ENCODE measurements at regions not wholly inside any gene's neighbourhood (a gene's known extent, or its start where the extent isn't known, plus 50 kb on each side); places are given as distances from the start of the nearest gene placed in this dataset.

DNA sequence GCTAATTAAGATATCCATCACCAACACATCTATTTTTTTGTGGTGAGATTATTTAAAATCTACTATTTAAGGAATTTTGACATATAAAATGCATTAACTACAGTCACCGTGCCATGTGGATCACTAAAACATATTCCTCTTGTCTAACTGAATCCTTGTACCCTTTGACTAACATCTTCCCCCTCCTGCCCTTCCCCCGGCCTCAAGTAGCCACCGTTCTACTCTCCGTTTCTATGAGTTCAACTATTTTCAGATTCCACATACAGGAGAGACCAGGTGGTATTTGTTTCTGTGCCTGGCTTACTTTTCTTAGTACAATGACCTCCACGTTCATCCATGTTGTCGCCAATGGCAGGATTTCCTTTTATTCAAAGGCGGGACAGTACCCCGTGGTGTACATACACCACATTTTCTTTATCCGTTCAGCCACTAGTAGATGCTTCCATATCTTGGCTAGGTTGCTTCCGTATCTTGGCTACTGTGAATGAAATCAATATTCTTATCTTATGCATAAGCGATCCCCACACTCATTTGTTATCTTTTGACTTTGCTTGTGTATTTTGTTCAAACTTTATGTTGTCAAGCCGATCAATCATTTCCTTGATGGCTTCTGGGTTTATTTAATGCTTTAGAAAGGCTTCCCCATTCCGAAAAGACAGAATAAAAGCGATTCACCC is 134.7 kb downstream of the KCNJ12 start:
- H3K4me3 ChIP-seq (replicated peaks in 1 of 3; ENCODE audit: insufficient read depth in 1 of 3, low read depth in 2 of 3, low read length in 3 of 3), result peak overlapping the region in 2 of 3 experiments; percentile 32 to 55; a peak in 2 of 6 replicates
- H2AFZ ChIP-seq (ENCODE audit: low read length), result no peak overlapping the region
- H3K4me2 ChIP-seq (ENCODE audit: low read depth, low read length), result peak overlapping the region; percentile 59
- no TSS peak for BruUV-seq (replicated peaks)
- H3K27me3 ChIP-seq (ENCODE audit: control insufficient read depth in 1 of 2, insufficient read depth in 2 of 2, low read length in 2 of 2), result peaks cover 2 to 31% of the 10 kb centered on the region in 2 experiments
- H3K36me3 ChIP-seq (replicated peaks in 1 of 2; ENCODE audit: control insufficient read depth in 1 of 2, insufficient read depth in 2 of 2, low read length in 2 of 2), result no peaks in the 10 kb centered on the region
- ATAC-seq, result no peak
- intact Hi-C loops (cut with micrococcal nuclease; ENCODE audit: unreplicated experiment), result loop anchor here (5.0 to 10.0 kb wide), 2 partner anchors 196 to 394 kb away; no protein-coding TSS in a partner anchor
- TF ChIP-seq MATR3 (CRISPR knock-in tag; IDR thresholded peaks at IDR 0.05), result no peak
- TF ChIP-seq MYC (CRISPR knock-in tag; IDR thresholded peaks at IDR 0.05; ENCODE audit: borderline replicate concordance), result no peak
- TF ChIP-seq ZIK1 (CRISPR knock-in tag; IDR thresholded peaks at IDR 0.05; ENCODE audit: borderline replicate concordance, low read depth), result no peak
- TF ChIP-seq ZNF496 (CRISPR knock-in tag; IDR thresholded peaks at IDR 0.05; ENCODE audit: insufficient replicate concordance), result no peak
- TF ChIP-seq NRL (CRISPR knock-in tag; IDR thresholded peaks at IDR 0.05; ENCODE audit: borderline replicate concordance), result no peak
- TF ChIP-seq NKX3-1 (CRISPR knock-in tag; IDR thresholded peaks at IDR 0.05), result no peak
- TF ChIP-seq GZF1 (CRISPR knock-in tag; IDR thresholded peaks at IDR 0.05), result no peak
- TF ChIP-seq STAT6 (CRISPR knock-in tag; IDR thresholded peaks at IDR 0.05; ENCODE audit: borderline replicate concordance), result no peak
- no peak for TF ChIP-seq KLF16 (CRISPR knock-in tag; IDR thresholded peaks at IDR 0.05)
- no peak for TF ChIP-seq STAG1 (CRISPR knock-in tag; IDR thresholded peaks at IDR 0.05)
- no peak for TF ChIP-seq HDAC1 (CRISPR knock-in tag; IDR thresholded peaks at IDR 0.05)
- TF ChIP-seq TEAD3 (CRISPR knock-in tag; optimal IDR thresholded peaks at IDR 0.05; ENCODE audit: borderline replicate concordance), result no peak
- TF ChIP-seq ZNF430 (CRISPR knock-in tag; IDR thresholded peaks at IDR 0.05), result no peak
- no peak overlapping the region for H3K27ac ChIP-seq (ENCODE audit: extremely low read length, insufficient read depth, low read length)
- no peaks in the 10 kb centered on the region for H3K79me2 ChIP-seq (ENCODE audit: insufficient read depth, low read length)
- ChIA-PET POLR2A (interaction anchor here (0.8 kb wide), 1 partner anchor 224 kb away, joined by 3 read pairs; no protein-coding TSS in a partner anchor), CTCF (ENCODE audit: low intra/inter-chr PET ratio, low total read pairs) (interaction anchor here (0.8 to 1.9 kb wide), 4 partner anchors 52 to 382 kb away, joined by 4 to 7 read pairs (median 4); no protein-coding TSS in a partner anchor)
- no peak for FAIRE-seq
- H3K9ac ChIP-seq (ENCODE audit: insufficient read depth, low read depth, low read length), result no peak overlapping the region
- 0 out of 2 replicates have a peak, but pooled peaks cover 6% of the 10 kb centered on the region for H3K4me1 ChIP-seq (ENCODE audit: insufficient read depth, low read length)
- no peaks in the 10 kb centered on the region for H3K9me3 ChIP-seq (ENCODE audit: low read length)
- H4K20me1 ChIP-seq (ENCODE audit: insufficient read depth, low read length), result no peaks in the 10 kb centered on the region
- WGBS (ENCODE audit: low lambda C conversion rate), result 26% methylated on average over 14 of the region's 14 CpGs
- in situ Hi-C loops (cut with HindIII; ENCODE audit: extremely low pct_ligation_motif_present, low pct_unique_long_range_greater_than_20kb), result loop anchor here (5.0 to 10.0 kb wide), 3 partner anchors 54 to 386 kb away; partner anchors contain the start of genes DHRS7B and MAP2K3
- no peak for DNase-seq (ENCODE audit: low spot score)

Data from HepG2 (cell line).